H54 (cell line): ENCODE measurements at regions not wholly inside any gene's neighbourhood (a gene's known extent, or its start where the extent isn't known, plus 50 kb on each side); places are given as distances from the start of the nearest gene placed in this dataset.
A peak's percentile ranks its signal among the peaks of the same experiment; 100 is the strongest.

ENCODE experiments used
- DNase-seq: peaks from one replicate; pipeline ENCODE4 v3.0.0; 2011; ENCODE audit warnings: low spot score, mixed read lengths; ENCODE audit not compliant: insufficient read length
- FAIRE-seq: peaks from 3 replicates; lab custom pipeline; 2011; peaks lifted over from hg19 to GRCh38; lab: Jason Lieb, UNC
- POLR2A ChIP-seq: IDR thresholded peaks from 2 replicates; pipeline ENCODE4 v1.6.1; 2011; ENCODE audit warnings: low read depth, mild to moderate bottlenecking, low read length

- DNase-seq: no peak
- no peak for FAIRE-seq
- TF ChIP-seq POLR2A: no peak
Observed at GRCh38 chr11:110015695-110016094, 77.5 kb upstream of the ZC3H12C start.

- no peak for TF ChIP-seq POLR2A
- DNase-seq (no peak), FAIRE-seq (no peak)
Observed at GRCh38 chr11:110019675-110020074, 73.5 kb upstream of the ZC3H12C start.

- TF ChIP-seq POLR2A: no peak
- DNase-seq (no peak), FAIRE-seq (no peak)
Observed at GRCh38 chr11:110022548-110022947, 70.6 kb upstream of the ZC3H12C start.

- FAIRE-seq (no peak), DNase-seq (no peak)
- no peak for TF ChIP-seq POLR2A
Observed at GRCh38 chr11:110023711-110024110, 69.5 kb upstream of the ZC3H12C start.

GRCh38 chr11:110026858-110027626 lies 66.2 kb upstream of the ZC3H12C start:
- no peak for TF ChIP-seq POLR2A
- DNase-seq (no peak), FAIRE-seq (no peak)

- DNase-seq: no peak
- FAIRE-seq: no peak
- no peak for TF ChIP-seq POLR2A
Observed at GRCh38 chr11:110027627-110028371, 65.4 kb upstream of the ZC3H12C start.

- DNase-seq (no peak), FAIRE-seq (no peak)
- no peak for TF ChIP-seq POLR2A
Observed at GRCh38 chr11:110028921-110029320, 64.3 kb upstream of the ZC3H12C start.

- DNase-seq (no peak), FAIRE-seq (no peak)
- no peak for TF ChIP-seq POLR2A
Observed at GRCh38 chr11:110029714-110030113, 63.5 kb upstream of the ZC3H12C start.

- FAIRE-seq (peak; percentile 36), DNase-seq (no peak)
- no peak for TF ChIP-seq POLR2A
Observed at GRCh38 chr11:110031171-110031570, 62.0 kb upstream of the ZC3H12C start.

GRCh38 chr11:110032259-110032658 lies 60.9 kb upstream of the ZC3H12C start:
- no peak for TF ChIP-seq POLR2A
- no peak for DNase-seq
- no peak for FAIRE-seq

- no peak for TF ChIP-seq POLR2A
- FAIRE-seq (no peak), DNase-seq (no peak)
Observed at GRCh38 chr11:110032957-110033570, 60.1 kb upstream of the ZC3H12C start.

GRCh38 chr11:110034806-110035205 lies 58.4 kb upstream of the ZC3H12C start:
- no peak for FAIRE-seq
- TF ChIP-seq POLR2A: no peak
- no peak for DNase-seq

GRCh38 chr11:110035357-110035756 lies 57.8 kb upstream of the ZC3H12C start:
- FAIRE-seq: no peak
- TF ChIP-seq POLR2A: no peak
- no peak for DNase-seq

- TF ChIP-seq POLR2A: no peak
- DNase-seq (no peak), FAIRE-seq (no peak)
Observed at GRCh38 chr11:110038201-110038600, 55.0 kb upstream of the ZC3H12C start.
